ENCODE measurements at regions not wholly inside any gene's neighbourhood (a gene's known extent, or its start where the extent isn't known, plus 50 kb on each side); places are given as distances from the start of the nearest gene placed in this dataset.
"Not testable (repeated sequence)": the region's sequence is repeated elsewhere in the genome, so short reads cannot be mapped to it uniquely, and the experiment has no call there.

GRCh38 chr14:105909046-105909827 is 382.9 kb downstream of the TMEM121 start:
- in situ Hi-C loops (cut with MboI; ENCODE audit: low sequenced_read_pairs) = no loop called here

GRCh38 chr14:105909828-105910120 is 383.4 kb downstream of the TMEM121 start:
- in situ Hi-C loops (cut with MboI; ENCODE audit: low sequenced_read_pairs) = not testable (repeated sequence)

- in situ Hi-C loops (cut with MboI; ENCODE audit: low sequenced_read_pairs) = no loop called here
Observed at GRCh38 chr14:105910426-105910825, 384.0 kb downstream of the TMEM121 start.

GRCh38 chr14:105911006-105911847 is 384.8 kb downstream of the TMEM121 start:
- in situ Hi-C loops (cut with MboI; ENCODE audit: low sequenced_read_pairs) = no loop called here

GRCh38 chr14:105911848-105912292 is 385.5 kb downstream of the TMEM121 start:
- in situ Hi-C loops (cut with MboI; ENCODE audit: low sequenced_read_pairs) = not testable (repeated sequence)

GRCh38 chr14:105912641-105913180 is 386.3 kb downstream of the TMEM121 start:
- in situ Hi-C loops (cut with MboI; ENCODE audit: low sequenced_read_pairs) = no loop called here

- in situ Hi-C loops (cut with MboI; ENCODE audit: low sequenced_read_pairs) = no loop called here
Observed at GRCh38 chr14:105913221-105913620, 386.8 kb downstream of the TMEM121 start.

- in situ Hi-C loops (cut with MboI; ENCODE audit: low sequenced_read_pairs) = no loop called here
Observed at GRCh38 chr14:105913861-105914260, 387.5 kb downstream of the TMEM121 start.

- in situ Hi-C loops (cut with MboI; ENCODE audit: low sequenced_read_pairs) = not testable (repeated sequence)
Observed at GRCh38 chr14:105914281-105914680, 387.9 kb downstream of the TMEM121 start.

GRCh38 chr14:105914738-105915385 is 388.5 kb downstream of the TMEM121 start:
- in situ Hi-C loops (cut with MboI; ENCODE audit: low sequenced_read_pairs) = no loop called here

GRCh38 chr14:105915546-105915945 is 389.2 kb downstream of the TMEM121 start:
- in situ Hi-C loops (cut with MboI; ENCODE audit: low sequenced_read_pairs) = not testable (repeated sequence)

- in situ Hi-C loops (cut with MboI; ENCODE audit: low sequenced_read_pairs) = not testable (repeated sequence)
Observed at GRCh38 chr14:105917136-105917932, 391.0 kb downstream of the TMEM121 start.

GRCh38 chr14:105917933-105918436 is 391.6 kb downstream of the TMEM121 start:
- in situ Hi-C loops (cut with MboI; ENCODE audit: low sequenced_read_pairs) = no loop called here

GRCh38 chr14:105918496-105919262 is 392.3 kb downstream of the TMEM121 start:
- in situ Hi-C loops (cut with MboI; ENCODE audit: low sequenced_read_pairs) = no loop called here

GRCh38 chr14:105919458-105920150 is 393.2 kb downstream of the TMEM121 start:
- in situ Hi-C loops (cut with MboI; ENCODE audit: low sequenced_read_pairs) = no loop called here

GRCh38 chr14:105920151-105920700 is 393.8 kb downstream of the TMEM121 start:
- in situ Hi-C loops (cut with MboI; ENCODE audit: low sequenced_read_pairs) = not testable (repeated sequence)

GRCh38 chr14:105920803-105921755 is 394.7 kb downstream of the TMEM121 start:
- in situ Hi-C loops (cut with MboI; ENCODE audit: low sequenced_read_pairs) = not testable (repeated sequence)
